A673 (cell line): ENCODE measurements at regions not wholly inside any gene's neighbourhood (a gene's known extent, or its start where the extent isn't known, plus 50 kb on each side); places are given as distances from the start of the nearest gene placed in this dataset.

ENCODE experiments used
- BruUV-seq: library from RNA; stranded (reverse); fragments of 400-500 nt; replicated peaks from 2 replicates; lab custom pipeline; 2021; lab: Mats Ljungman, UMichigan
- CTCF ChIA-PET: fragments of 300-600 bp; sonication (Branson Sonifier 250); formaldehyde crosslinking; loops from one replicate; lab custom pipeline; 2022; ENCODE audit warnings: antibody characterized with exemption; lab: Charles Lee
- POLR2A ChIA-PET: fragments of 300-600 bp; sonication (Branson Sonifier 250); formaldehyde crosslinking; loops from one replicate; lab custom pipeline; 2022; ENCODE audit warnings: antibody characterized with exemption; ENCODE audit not compliant: low non-redundant PET; lab: Charles Lee
- DNase-seq: peaks from one replicate; pipeline ENCODE4 v3.0.0-alpha.2; 2015; ENCODE audit warnings: low spot score
- H3K27ac ChIP-seq: fragments of 200-600 bp; sonication (generic); 2 replicates; pipeline ENCODE4 v1.5.1; 2016; ENCODE audit warnings: mixed run types, low read depth, mild to moderate bottlenecking, mixed read lengths, antibody characterized with exemption, low read length; ENCODE audit not compliant: poor library complexity, severe bottlenecking
- H3K27me3 ChIP-seq: fragments of 200-600 bp; sonication (generic); replicated peaks from 2 replicates; pipeline ENCODE4 v1.6.1; 2017; ENCODE audit warnings: mixed run types, low read depth, mild to moderate bottlenecking, mixed read lengths, antibody characterized with exemption, low read length; ENCODE audit not compliant: insufficient read depth, poor library complexity
- H3K36me3 ChIP-seq: fragments of 200-600 bp; sonication (generic); 2 replicates; pipeline ENCODE4 v1.6.1; 2016; ENCODE audit warnings: mixed run types, mild to moderate bottlenecking, mixed read lengths, antibody characterized with exemption, low read length; ENCODE audit not compliant: insufficient read depth, poor library complexity, severe bottlenecking
- H3K4me1 ChIP-seq: fragments of 200-600 bp; sonication (generic); 2 replicates; pipeline ENCODE4 v1.6.1; 2017; ENCODE audit warnings: mixed run types, mild to moderate bottlenecking, mixed read lengths, antibody characterized with exemption, low read length; ENCODE audit not compliant: insufficient read depth, poor library complexity, severe bottlenecking
- H3K4me3 ChIP-seq: fragments of 200-600 bp; sonication (generic); 2 replicates; pipeline ENCODE4 v1.5.1; 2016; ENCODE audit warnings: low read depth, mixed run types, mild to moderate bottlenecking, mixed read lengths, low read length; ENCODE audit not compliant: poor library complexity, severe bottlenecking
- H3K9me3 ChIP-seq: fragments of 200-600 bp; sonication (generic); 2 replicates; pipeline ENCODE4 v1.6.1; 2016; ENCODE audit warnings: mixed run types, low read depth, mild to moderate bottlenecking, mixed read lengths, antibody characterized with exemption, low read length; ENCODE audit not compliant: poor library complexity, severe bottlenecking
- EZH2 ChIP-seq: fragments of 200-600 bp; sonication (generic); IDR thresholded peaks from 2 replicates; pipeline ENCODE4 v1.6.1; 2017; ENCODE audit warnings: borderline replicate concordance, low read depth, mild to moderate bottlenecking, mixed read lengths, antibody characterized with exemption, low read length; ENCODE audit not compliant: poor library complexity, severe bottlenecking
- intact Hi-C: fragments of 100-400 bp; cut with micrococcal nuclease; formaldehyde crosslinking; loops from one replicate; pipeline ENCODE4 v1.10.0; 2022; ENCODE audit not compliant: unreplicated experiment
- TF ChIP-seq, protein P1 (sequence below): fragments of 300-800, 200-600 bp; sonication (generic); conservative IDR thresholded peaks from 2 replicates; pipeline ENCODE4 v1.5.1; 2017; ENCODE audit warnings: low read depth, mild to moderate bottlenecking, antibody characterized with exemption, low read length, moderate library complexity, mixed read lengths

- DNase-seq: no peak
- no TSS peak for BruUV-seq
- peaks cover 31% of the 10 kb centered on the region for H3K27me3 ChIP-seq
- TF ChIP-seq EZH2: no peak
- TF ChIP-seq, protein P1, sequence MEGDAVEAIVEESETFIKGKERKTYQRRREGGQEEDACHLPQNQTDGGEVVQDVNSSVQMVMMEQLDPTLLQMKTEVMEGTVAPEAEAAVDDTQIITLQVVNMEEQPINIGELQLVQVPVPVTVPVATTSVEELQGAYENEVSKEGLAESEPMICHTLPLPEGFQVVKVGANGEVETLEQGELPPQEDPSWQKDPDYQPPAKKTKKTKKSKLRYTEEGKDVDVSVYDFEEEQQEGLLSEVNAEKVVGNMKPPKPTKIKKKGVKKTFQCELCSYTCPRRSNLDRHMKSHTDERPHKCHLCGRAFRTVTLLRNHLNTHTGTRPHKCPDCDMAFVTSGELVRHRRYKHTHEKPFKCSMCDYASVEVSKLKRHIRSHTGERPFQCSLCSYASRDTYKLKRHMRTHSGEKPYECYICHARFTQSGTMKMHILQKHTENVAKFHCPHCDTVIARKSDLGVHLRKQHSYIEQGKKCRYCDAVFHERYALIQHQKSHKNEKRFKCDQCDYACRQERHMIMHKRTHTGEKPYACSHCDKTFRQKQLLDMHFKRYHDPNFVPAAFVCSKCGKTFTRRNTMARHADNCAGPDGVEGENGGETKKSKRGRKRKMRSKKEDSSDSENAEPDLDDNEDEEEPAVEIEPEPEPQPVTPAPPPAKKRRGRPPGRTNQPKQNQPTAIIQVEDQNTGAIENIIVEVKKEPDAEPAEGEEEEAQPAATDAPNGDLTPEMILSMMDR: no peak
- H3K4me3 ChIP-seq: no peak overlapping the region
- ChIA-PET POLR2A (no interaction called here), CTCF (no interaction called here)
- H3K27ac ChIP-seq: no peak overlapping the region
- H3K36me3 ChIP-seq: no peaks in the 10 kb centered on the region
- no peaks in the 10 kb centered on the region for H3K9me3 ChIP-seq
- H3K4me1 ChIP-seq: no peaks in the 10 kb centered on the region
- intact Hi-C loops: no loop called here
These were observed 82.8 kb upstream of the KCTD1 start for GRCh38 chr18:26631135-26631534.

- Histone ChIP-seq H3K27me3 (peaks cover 26% of the 10 kb centered on the region), H3K9me3 (no peaks in the 10 kb centered on the region), H3K36me3 (no peaks in the 10 kb centered on the region), H3K4me3 (no peak overlapping the region), H3K27ac (no peak overlapping the region), H3K4me1 (no peaks in the 10 kb centered on the region)
- no peak for DNase-seq
- intact Hi-C loops: no loop called here
- no TSS peak for BruUV-seq
- TF ChIP-seq, protein P1: no peak
- no peak for TF ChIP-seq EZH2
- ChIA-PET POLR2A (no interaction called here), CTCF (no interaction called here)
These were observed 82.2 kb upstream of the KCTD1 start for GRCh38 chr18:26630596-26630995.

DNA sequence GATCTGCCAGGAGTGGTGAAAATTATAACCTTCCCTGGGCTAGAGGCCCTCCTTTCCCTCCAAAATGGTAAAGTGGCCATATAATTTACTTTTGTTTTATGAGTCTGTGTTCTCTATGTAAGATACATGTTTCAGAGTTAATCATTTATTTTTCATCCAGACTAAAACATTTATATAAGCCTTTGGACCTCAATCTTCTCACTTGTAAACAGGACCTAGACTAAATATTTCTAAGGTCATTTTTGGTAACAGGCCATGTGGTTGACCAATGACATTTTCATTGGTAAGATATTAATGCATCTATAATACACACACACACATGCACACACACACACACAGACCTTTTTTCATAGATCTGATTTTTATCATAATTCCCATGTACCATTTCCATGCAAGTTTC lies 79.7 kb upstream of the KCTD1 start:
- no peak for DNase-seq
- POLR2A ChIA-PET: no interaction called here
- Histone ChIP-seq H3K27ac (no peak overlapping the region), H3K4me3 (no peak overlapping the region), H3K9me3 (peaks cover 6% of the 10 kb centered on the region), H3K36me3 (no peaks in the 10 kb centered on the region), H3K4me1 (no peaks in the 10 kb centered on the region), H3K27me3 (peaks cover under 1% of the 10 kb centered on the region)
- CTCF ChIA-PET: no interaction called here
- no TSS peak for BruUV-seq
- intact Hi-C loops: no loop called here
- TF ChIP-seq, protein P1: no peak
- TF ChIP-seq EZH2: no peak
